ENCODE measurements at regions not wholly inside any gene's neighbourhood (a gene's known extent, or its start where the extent isn't known, plus 50 kb on each side); places are given as distances from the start of the nearest gene placed in this dataset.

DNA sequence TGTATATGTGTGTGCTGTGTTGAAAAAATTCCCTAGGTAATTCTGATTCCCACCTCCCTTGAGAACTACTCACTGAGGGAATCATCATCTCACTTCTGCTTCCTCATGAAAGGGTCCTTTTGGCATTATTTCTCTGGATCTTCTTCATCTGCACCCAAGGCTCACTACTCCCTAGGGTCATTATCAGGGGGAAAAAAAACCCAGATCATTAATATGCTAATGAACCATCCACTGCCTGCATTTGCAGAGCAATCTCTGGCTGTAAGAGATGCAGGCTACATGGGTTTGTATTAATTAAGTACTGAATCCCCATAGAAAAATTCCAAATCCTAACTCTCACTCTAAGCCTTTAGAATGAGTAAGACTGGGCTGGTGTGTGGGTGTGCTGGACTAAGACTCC, 68.0 kb upstream of the IGFBP5 start:
- TF ChIP-seq, protein P1, sequence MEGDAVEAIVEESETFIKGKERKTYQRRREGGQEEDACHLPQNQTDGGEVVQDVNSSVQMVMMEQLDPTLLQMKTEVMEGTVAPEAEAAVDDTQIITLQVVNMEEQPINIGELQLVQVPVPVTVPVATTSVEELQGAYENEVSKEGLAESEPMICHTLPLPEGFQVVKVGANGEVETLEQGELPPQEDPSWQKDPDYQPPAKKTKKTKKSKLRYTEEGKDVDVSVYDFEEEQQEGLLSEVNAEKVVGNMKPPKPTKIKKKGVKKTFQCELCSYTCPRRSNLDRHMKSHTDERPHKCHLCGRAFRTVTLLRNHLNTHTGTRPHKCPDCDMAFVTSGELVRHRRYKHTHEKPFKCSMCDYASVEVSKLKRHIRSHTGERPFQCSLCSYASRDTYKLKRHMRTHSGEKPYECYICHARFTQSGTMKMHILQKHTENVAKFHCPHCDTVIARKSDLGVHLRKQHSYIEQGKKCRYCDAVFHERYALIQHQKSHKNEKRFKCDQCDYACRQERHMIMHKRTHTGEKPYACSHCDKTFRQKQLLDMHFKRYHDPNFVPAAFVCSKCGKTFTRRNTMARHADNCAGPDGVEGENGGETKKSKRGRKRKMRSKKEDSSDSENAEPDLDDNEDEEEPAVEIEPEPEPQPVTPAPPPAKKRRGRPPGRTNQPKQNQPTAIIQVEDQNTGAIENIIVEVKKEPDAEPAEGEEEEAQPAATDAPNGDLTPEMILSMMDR (IDR thresholded peaks at IDR 0.05), result no peak
- TF ChIP-seq EZH2 (IDR thresholded peaks at IDR 0.05; ENCODE audit: borderline replicate concordance, insufficient read depth, low read depth, low read length, poor library complexity, severe bottlenecking), result no peak

Data from B cell (primary cell).